Mucosa of descending colon (tissue), 3 donors: ENCODE measurements at regions not wholly inside any gene's neighbourhood (a gene's known extent, or its start where the extent isn't known, plus 50 kb on each side); places are given as distances from the start of the nearest gene placed in this dataset.
A peak's percentile ranks its signal among the peaks of the same experiment; 100 is the strongest.

Experiments used
- ATAC-seq: fragments of 200-7000 bp; cut with Tn5 transposase; one replicate; pipeline ENCODE4 v1.9.1; 2020; ENCODE audit warnings: mild to moderate bottlenecking, moderate library complexity
- DNase-seq, 3 donors: peaks; one replicate each; pipeline ENCODE4 v3.0.0-alpha.2; 2020
- H3K36me3 ChIP-seq: fragments of 200-600 bp; one replicate; pipeline ENCODE4 v1.8.0; 2021; ENCODE audit warnings: low read depth, mild to moderate bottlenecking
- H3K4me1 ChIP-seq: fragments of 200-600 bp; one replicate; pipeline ENCODE4 v1.8.0; 2021; ENCODE audit warnings: low read depth, mild to moderate bottlenecking
- H3K4me3 ChIP-seq: fragments of 200-600 bp; one replicate; pipeline ENCODE4 v1.8.0; 2021; ENCODE audit warnings: mild to moderate bottlenecking
- H3K9me3 ChIP-seq: fragments of 200-600 bp; one replicate; pipeline ENCODE4 v1.8.0; 2021; ENCODE audit warnings: mild to moderate bottlenecking
- intact Hi-C, 2 donors: fragments of 100-400 bp; cut with DNase I in 1 of 2; cut with micrococcal nuclease in 1 of 2; formaldehyde crosslinking; loops; one replicate each; pipeline versions ENCODE4 v1.11.0 to v1.11.1; 2022; cut with DNase I, micrococcal nuclease
- TF ChIP-seq, protein P1 (sequence below): fragments of 200-600 bp; IDR thresholded peaks from one replicate; pipeline ENCODE4 v1.8.0; 2022; ENCODE audit warnings: antibody characterized with exemption, mild to moderate bottlenecking
- donor health status: DM: no; HTN: no; CAD: no; lungs with moderate emphysema.
- donor health status: DM: no; HTN: no; CAD: no.
- donor health status: DM: no; HTN: yes; CAD: no.

DNA sequence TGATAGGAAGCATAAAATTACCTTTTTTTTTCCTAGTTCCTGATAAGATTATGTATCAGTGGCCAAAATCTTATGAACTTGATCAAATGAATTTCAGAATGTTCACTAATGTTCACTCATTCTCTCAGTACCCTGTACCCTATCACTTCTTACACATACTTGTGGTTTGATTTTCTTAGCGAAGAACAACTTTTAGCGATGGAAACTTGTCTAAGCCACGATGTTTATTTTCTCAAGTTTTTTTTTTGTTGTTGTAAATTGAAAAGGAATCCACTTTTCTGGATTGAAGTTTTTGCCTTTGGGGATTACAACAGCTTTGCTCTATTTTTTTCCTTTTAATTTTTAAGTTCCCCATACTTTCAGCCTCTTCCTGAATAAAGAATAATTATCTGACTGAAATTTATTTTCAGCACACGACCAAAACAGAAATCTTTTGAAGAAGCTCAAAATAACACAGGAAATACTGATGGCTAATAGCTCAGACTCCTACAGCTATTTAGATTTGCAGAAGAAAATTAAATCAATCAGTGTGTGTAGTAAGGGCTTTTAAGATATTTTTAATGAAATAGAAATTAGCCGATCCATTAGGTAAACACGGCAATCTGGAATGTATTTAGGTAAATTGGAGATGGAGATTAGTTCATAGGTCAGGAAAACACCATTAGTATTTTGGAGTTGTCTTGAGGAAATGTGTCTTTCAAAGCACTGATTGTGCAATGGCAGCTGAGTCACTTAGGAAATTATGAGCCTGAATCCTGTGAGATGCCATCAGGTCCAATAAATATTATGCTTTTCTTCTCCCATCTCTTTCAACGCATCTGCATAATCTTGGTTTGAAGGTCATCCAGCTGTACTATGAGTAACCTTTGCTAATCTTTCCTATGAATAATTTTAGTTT lies 217.5 kb downstream of the GJA1 start:
- DNase-seq, result peak in 1 of 3 donors; percentile 27
- no peak for ATAC-seq
- TF ChIP-seq, protein P1, sequence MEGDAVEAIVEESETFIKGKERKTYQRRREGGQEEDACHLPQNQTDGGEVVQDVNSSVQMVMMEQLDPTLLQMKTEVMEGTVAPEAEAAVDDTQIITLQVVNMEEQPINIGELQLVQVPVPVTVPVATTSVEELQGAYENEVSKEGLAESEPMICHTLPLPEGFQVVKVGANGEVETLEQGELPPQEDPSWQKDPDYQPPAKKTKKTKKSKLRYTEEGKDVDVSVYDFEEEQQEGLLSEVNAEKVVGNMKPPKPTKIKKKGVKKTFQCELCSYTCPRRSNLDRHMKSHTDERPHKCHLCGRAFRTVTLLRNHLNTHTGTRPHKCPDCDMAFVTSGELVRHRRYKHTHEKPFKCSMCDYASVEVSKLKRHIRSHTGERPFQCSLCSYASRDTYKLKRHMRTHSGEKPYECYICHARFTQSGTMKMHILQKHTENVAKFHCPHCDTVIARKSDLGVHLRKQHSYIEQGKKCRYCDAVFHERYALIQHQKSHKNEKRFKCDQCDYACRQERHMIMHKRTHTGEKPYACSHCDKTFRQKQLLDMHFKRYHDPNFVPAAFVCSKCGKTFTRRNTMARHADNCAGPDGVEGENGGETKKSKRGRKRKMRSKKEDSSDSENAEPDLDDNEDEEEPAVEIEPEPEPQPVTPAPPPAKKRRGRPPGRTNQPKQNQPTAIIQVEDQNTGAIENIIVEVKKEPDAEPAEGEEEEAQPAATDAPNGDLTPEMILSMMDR, result no peak
- Histone ChIP-seq H3K36me3 (no peaks in the 10 kb centered on the region), H3K4me1 (no peaks in the 10 kb centered on the region), H3K4me3 (no peak overlapping the region), H3K9me3 (no peaks in the 10 kb centered on the region)
- intact Hi-C loops, result no loop called here

DNA sequence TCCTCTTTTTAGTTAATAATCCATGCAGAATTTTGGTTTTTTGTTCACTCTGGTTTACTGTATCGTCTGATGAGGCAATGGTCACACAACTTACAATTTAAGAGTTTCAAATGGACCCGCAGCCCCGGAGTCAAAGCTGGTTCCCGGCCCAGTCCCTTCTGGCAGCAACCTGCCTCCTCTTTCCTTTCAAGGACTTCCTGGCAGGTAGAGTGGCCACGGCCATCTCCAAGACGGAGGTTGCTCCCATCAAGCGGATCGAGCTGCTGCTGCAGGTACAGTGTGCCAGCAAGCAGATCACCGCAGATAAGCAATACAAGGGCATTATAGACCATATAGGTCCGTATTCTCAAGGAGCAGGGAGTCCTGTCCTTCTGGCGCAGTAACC lies 218.2 kb downstream of the GJA1 start:
- intact Hi-C loops, result no loop called here
- H3K4me3 ChIP-seq, result no peak overlapping the region
- no peaks in the 10 kb centered on the region for H3K4me1 ChIP-seq
- H3K9me3 ChIP-seq, result no peaks in the 10 kb centered on the region
- DNase-seq (no peak), ATAC-seq (no peak)
- TF ChIP-seq, protein P1, result no peak
- no peaks in the 10 kb centered on the region for H3K36me3 ChIP-seq

DNA sequence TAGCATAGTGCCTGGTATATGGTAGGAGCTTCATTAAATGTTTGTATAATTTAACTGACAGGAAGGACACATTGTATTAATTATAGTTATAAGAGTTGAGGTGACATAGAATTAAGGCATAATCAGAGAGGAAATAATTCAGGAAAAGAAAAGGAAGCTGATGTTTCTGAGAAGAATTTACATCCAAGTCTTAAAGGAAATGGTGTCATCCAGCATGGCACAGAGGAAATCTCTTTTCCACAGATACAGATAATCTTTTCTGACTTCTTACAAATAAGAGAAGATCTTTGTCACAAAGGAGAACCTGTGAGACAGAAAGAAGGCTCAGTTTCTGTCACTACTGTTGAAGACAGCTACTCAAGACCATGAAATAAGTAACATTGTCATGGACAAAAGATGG lies 222.5 kb downstream of the GJA1 start:
- TF ChIP-seq, protein P1, result no peak
- H3K4me3 ChIP-seq, result no peak overlapping the region
- H3K4me1 ChIP-seq, result no peaks in the 10 kb centered on the region
- H3K36me3 ChIP-seq, result no peaks in the 10 kb centered on the region
- intact Hi-C loops, result no loop called here
- H3K9me3 ChIP-seq, result no peaks in the 10 kb centered on the region
- ATAC-seq (no peak), DNase-seq (no peak)

GRCh38 chr6:121660277-121660676 lies 224.8 kb downstream of the GJA1 start:
- TF ChIP-seq, protein P1, result no peak
- DNase-seq, result no peak
- Histone ChIP-seq H3K9me3 (no peaks in the 10 kb centered on the region), H3K4me1 (no peaks in the 10 kb centered on the region), H3K36me3 (no peaks in the 10 kb centered on the region), H3K4me3 (no peak overlapping the region)
- no peak for ATAC-seq
- intact Hi-C loops, result no loop called here

- TF ChIP-seq, protein P1, result no peak
- Histone ChIP-seq H3K9me3 (no peaks in the 10 kb centered on the region), H3K4me3 (no peak overlapping the region), H3K36me3 (no peaks in the 10 kb centered on the region), H3K4me1 (no peaks in the 10 kb centered on the region)
- intact Hi-C loops, result no loop called here
- ATAC-seq, result no peak
- no peak for DNase-seq
These were observed 227.9 kb downstream of the GJA1 start for GRCh38 chr6:121663292-121663810.
